ENCODE measurements at regions not wholly inside any gene's neighbourhood (a gene's known extent, or its start where the extent isn't known, plus 50 kb on each side); places are given as distances from the start of the nearest gene placed in this dataset.

DNA sequence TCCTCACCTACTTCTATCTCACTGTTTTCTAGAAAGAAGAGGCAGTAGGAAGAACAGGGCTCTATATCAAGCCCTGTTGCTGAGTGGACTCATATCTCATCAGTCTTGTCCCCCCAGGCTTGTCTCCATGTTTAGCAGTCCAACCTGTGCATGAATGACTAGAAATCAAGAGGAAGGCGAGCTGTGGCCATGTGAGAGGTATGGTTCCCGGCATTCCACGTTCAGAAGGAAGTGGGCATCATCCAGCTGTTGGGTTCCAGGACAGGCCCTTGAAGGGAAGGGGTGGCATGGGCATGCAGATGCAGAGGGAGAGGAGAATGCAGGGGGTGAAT, 176.6 kb downstream of the MRPL14 start:
- TF ChIP-seq CTCF (IDR thresholded peaks at IDR 0.05; ENCODE audit: low read length, missing control alignments), result no peak
- DNase-seq (ENCODE audit: low read depth), result no peak
- H3K4me3 ChIP-seq (replicated peaks; ENCODE audit: low read depth, low read length), result no peak overlapping the region

DNA sequence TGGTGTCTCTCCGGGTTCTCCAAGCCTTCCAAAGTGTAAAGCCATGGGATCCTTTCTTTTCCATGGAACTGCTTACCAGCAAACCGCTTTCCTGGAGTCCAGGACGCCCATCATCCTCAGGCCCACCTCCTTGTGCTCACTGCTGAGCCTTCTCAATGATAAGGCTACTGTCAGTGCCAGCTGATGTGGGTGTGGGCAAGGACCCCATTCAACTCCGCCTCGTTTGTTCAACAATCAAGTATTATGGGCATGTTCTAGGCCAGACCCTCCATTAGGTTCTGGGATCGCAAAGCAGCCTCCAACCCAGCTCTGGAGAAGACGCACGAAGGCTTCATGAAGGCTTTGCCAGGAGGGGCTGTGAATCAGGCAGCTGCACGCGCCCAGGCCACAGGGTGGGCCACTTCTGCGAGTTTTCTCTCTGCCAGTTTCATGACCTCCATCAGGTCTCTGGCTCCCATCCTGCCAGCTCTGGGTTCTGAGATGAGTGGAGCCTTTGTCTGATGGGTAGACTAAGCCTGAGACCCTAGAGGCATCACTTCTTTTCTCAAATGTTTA, 177.1 kb downstream of the MRPL14 start:
- H3K4me3 ChIP-seq (replicated peaks; ENCODE audit: low read depth, low read length), result no peak overlapping the region
- DNase-seq (ENCODE audit: low read depth), result no peak
- no peak for TF ChIP-seq CTCF (IDR thresholded peaks at IDR 0.05; ENCODE audit: low read length, missing control alignments)

DNA sequence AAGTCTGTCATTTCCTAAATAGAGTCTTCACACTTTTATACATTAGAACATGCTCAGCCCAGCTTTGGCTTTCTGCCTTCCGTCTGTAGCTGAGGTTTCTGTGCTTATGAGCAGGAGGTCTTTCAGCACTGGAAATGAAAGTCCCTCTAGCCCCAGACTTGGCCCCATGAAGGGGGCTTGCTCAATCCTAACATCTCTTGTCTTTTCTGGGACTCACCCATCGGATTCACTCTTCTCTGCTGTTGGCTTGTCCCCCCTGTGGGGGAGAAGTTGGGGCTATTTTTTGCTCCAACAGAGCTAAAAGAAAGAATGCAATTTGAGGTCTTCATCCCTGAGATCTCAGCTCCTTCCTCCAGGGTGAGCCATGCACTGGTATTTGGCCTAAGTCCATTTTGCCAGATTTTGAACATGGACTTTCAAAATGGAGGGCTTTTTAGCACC, 177.7 kb downstream of the MRPL14 start:
- no peak overlapping the region for H3K4me3 ChIP-seq (replicated peaks; ENCODE audit: low read depth, low read length)
- no peak for DNase-seq (ENCODE audit: low read depth)
- TF ChIP-seq CTCF (IDR thresholded peaks at IDR 0.05; ENCODE audit: low read length, missing control alignments), result no peak

- TF ChIP-seq CTCF (IDR thresholded peaks at IDR 0.05; ENCODE audit: low read length, missing control alignments), result no peak
- no peak overlapping the region for H3K4me3 ChIP-seq (replicated peaks; ENCODE audit: low read depth, low read length)
- DNase-seq (ENCODE audit: low read depth), result no peak
Measured at GRCh38 chr6:43948527-43949485, 178.4 kb downstream of the MRPL14 start.

GRCh38 chr6:43947860-43948259, 177.8 kb downstream of the VEGFA start:
- DNase-seq (ENCODE audit: low read depth), result no peak
- no peak overlapping the region for H3K4me3 ChIP-seq (replicated peaks; ENCODE audit: low read depth, low read length)
- TF ChIP-seq CTCF (IDR thresholded peaks at IDR 0.05; ENCODE audit: low read length, missing control alignments), result no peak

DNA sequence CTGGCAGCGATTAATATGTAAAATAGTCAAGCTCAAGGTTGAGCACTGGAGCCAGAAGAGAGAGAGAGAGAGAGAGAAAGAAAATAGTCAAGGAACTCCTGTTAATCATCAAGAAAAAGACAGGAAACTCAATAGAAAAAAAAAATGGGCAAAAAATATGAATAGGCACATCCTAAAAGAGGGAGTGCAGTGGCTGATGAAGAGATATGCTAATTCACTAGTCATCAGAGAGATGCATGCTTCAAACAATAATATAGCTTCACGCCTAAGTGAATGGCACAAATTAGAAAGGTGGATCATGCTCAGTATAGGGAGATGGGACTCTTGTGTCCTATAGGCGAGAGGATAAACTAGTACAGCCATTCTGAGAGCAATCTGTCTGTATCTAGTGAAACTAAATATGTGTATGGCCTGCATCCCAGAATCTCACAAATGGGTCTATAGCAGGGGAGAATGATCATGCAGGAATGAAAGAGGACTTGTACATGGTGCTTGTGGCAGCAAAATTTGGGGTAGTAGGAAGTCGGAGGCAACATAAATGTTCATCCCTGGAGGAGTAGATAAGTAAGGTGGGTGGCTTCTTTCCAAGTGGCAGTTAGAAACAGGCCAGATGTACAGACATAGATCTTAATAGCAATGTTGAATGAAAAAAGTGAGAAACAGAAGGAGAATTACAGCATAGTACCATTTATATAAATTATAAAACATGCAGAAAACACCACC, 176.8 kb downstream of the VEGFA start:
- no peak for TF ChIP-seq CTCF (IDR thresholded peaks at IDR 0.05; ENCODE audit: low read length, missing control alignments)
- H3K4me3 ChIP-seq (replicated peaks; ENCODE audit: low read depth, low read length), result no peak overlapping the region
- no peak for DNase-seq (ENCODE audit: low read depth)

Measured in fibroblast of pulmonary artery (primary cell).